Adrenal gland (tissue), 5 donors: ENCODE measurements at regions not wholly inside any gene's neighbourhood (a gene's known extent, or its start where the extent isn't known, plus 50 kb on each side); places are given as distances from the start of the nearest gene placed in this dataset.

Experiments used
- POLR2A ChIP-seq, 2 donors: fragments of 450-650 bp; IDR thresholded peaks; one replicate each; pipeline ENCODE4 v1.6.1; 2017; ENCODE audit warnings: antibody characterized with exemption in 2 of 2, mild to moderate bottlenecking in 2 of 2, moderate library complexity in 1 of 2
- TF ChIP-seq, protein P1 (sequence below), 6 experiments: fragments of 450-650 bp in 4 of 6; fragments of 200-600 bp in 2 of 6; sonication (generic) in 1 of 6; IDR thresholded peaks; 1 replicate in 5 of 6; 2 replicates in 1 of 6; pipeline versions ENCODE4 v1.5.1 to v1.8.0; 2016 to 2021; ENCODE audit warnings: antibody characterized with exemption in 6 of 6, mild to moderate bottlenecking in 2 of 6, moderate library complexity in 1 of 6
- donor health status: DM: no; HTN: no; CAD: no.

DNA sequence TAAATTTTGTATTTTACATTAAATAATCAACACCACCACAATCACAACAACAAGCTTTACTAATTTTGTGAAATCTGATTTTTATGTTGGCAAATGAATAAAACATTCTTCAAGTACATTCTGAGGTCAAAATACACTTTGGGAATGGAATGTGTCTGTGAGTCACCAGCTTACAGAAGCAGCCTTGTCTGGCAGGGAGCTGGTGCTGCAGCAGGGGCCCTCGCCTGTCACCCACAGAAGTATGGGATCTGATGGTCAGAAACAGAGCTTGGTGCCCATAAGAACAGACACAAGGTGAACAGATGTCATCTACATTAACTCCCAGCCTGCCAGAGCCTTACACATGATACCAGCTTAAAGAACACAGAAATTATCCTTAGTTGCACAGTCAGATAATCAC, 496.9 kb downstream of the CCSER2 start:
- TF ChIP-seq, protein P1, sequence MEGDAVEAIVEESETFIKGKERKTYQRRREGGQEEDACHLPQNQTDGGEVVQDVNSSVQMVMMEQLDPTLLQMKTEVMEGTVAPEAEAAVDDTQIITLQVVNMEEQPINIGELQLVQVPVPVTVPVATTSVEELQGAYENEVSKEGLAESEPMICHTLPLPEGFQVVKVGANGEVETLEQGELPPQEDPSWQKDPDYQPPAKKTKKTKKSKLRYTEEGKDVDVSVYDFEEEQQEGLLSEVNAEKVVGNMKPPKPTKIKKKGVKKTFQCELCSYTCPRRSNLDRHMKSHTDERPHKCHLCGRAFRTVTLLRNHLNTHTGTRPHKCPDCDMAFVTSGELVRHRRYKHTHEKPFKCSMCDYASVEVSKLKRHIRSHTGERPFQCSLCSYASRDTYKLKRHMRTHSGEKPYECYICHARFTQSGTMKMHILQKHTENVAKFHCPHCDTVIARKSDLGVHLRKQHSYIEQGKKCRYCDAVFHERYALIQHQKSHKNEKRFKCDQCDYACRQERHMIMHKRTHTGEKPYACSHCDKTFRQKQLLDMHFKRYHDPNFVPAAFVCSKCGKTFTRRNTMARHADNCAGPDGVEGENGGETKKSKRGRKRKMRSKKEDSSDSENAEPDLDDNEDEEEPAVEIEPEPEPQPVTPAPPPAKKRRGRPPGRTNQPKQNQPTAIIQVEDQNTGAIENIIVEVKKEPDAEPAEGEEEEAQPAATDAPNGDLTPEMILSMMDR (IDR thresholded peaks at IDR 0.05): no peak
- no peak for TF ChIP-seq POLR2A (IDR thresholded peaks at IDR 0.05)
